GM18907 (cell line): ENCODE measurements at regions not wholly inside any gene's neighbourhood (a gene's known extent, or its start where the extent isn't known, plus 50 kb on each side); places are given as distances from the start of the nearest gene placed in this dataset.
"Not testable (repeated sequence)": the region's sequence is repeated elsewhere in the genome, so short reads cannot be mapped to it uniquely, and the experiment has no call there.

Experiments used
- ATAC-seq: cut with Tn5 transposase; IDR thresholded peaks from one replicate; pipeline ENCODE4 v1.9.1; 2021; ENCODE audit warnings: mild to moderate bottlenecking, moderate library complexity; ENCODE audit not compliant: unreplicated experiment

GRCh38 chr4:26199596-26199995 lies 121.2 kb upstream of the RBPJ start:
- no peak for ATAC-seq

GRCh38 chr4:26201120-26201519 lies 119.7 kb upstream of the RBPJ start:
- no peak for ATAC-seq

- ATAC-seq, result no peak
Measured at GRCh38 chr4:26204249-26204825, 116.5 kb upstream of the RBPJ start.

GRCh38 chr4:26204911-26205370 lies 115.9 kb upstream of the RBPJ start:
- ATAC-seq, result no peak

GRCh38 chr4:26206339-26206738 lies 114.5 kb upstream of the RBPJ start:
- no peak for ATAC-seq

GRCh38 chr4:26206999-26207398 lies 113.8 kb upstream of the RBPJ start:
- ATAC-seq, result no peak

GRCh38 chr4:26207631-26208030 lies 113.2 kb upstream of the RBPJ start:
- no peak for ATAC-seq

- ATAC-seq, result no peak
Measured at GRCh38 chr4:26208237-26208994, 112.4 kb upstream of the RBPJ start.

- not testable (repeated sequence) for ATAC-seq
Measured at GRCh38 chr4:26209378-26209777, 111.4 kb upstream of the RBPJ start.

GRCh38 chr4:26212528-26212927 lies 108.3 kb upstream of the RBPJ start:
- no peak for ATAC-seq

GRCh38 chr4:26213317-26213716 lies 107.5 kb upstream of the RBPJ start:
- no peak for ATAC-seq

GRCh38 chr4:26214994-26215393 lies 105.8 kb upstream of the RBPJ start:
- ATAC-seq, result no peak

GRCh38 chr4:26215725-26216124 lies 105.1 kb upstream of the RBPJ start:
- no peak for ATAC-seq

GRCh38 chr4:26217481-26217880 lies 103.3 kb upstream of the RBPJ start:
- no peak for ATAC-seq

GRCh38 chr4:26217961-26218676 lies 102.7 kb upstream of the RBPJ start:
- ATAC-seq, result peak; percentile 86

- no peak for ATAC-seq
Measured at GRCh38 chr4:26218677-26219605, 101.9 kb upstream of the RBPJ start.

GRCh38 chr4:26220696-26221095 lies 100.1 kb upstream of the RBPJ start:
- no peak for ATAC-seq

- ATAC-seq, result no peak
Measured at GRCh38 chr4:26223155-26223554, 97.7 kb upstream of the RBPJ start.

- no peak for ATAC-seq
Measured at GRCh38 chr4:26226629-26227376, 94.0 kb upstream of the RBPJ start.

- ATAC-seq, result no peak
Measured at GRCh38 chr4:26227601-26228229, 93.1 kb upstream of the RBPJ start.
